Astrocyte of the spinal cord (primary cell): ENCODE measurements at regions not wholly inside any gene's neighbourhood (a gene's known extent, or its start where the extent isn't known, plus 50 kb on each side); places are given as distances from the start of the nearest gene placed in this dataset.

Source experiments
- DNase-seq: peaks from one replicate; pipeline ENCODE4 v3.0.0; 2011; ENCODE audit warnings: low read depth, low spot score
- H3K4me3 ChIP-seq: 2 replicates; pipeline ENCODE4 v1.5.1; 2011; ENCODE audit warnings: low read depth, mild to moderate bottlenecking, low read length, moderate library complexity
- CTCF ChIP-seq: IDR thresholded peaks from 2 replicates; pipeline ENCODE4 v1.5.1; 2012; ENCODE audit warnings: low read depth, mild to moderate bottlenecking, low read length, inconsistent platforms
- in situ Hi-C: cut with HindIII; loops from 2 replicates; pipeline ENCODE4 v1.10.0; 2017; ENCODE audit warnings: low sequenced_read_pairs

DNA sequence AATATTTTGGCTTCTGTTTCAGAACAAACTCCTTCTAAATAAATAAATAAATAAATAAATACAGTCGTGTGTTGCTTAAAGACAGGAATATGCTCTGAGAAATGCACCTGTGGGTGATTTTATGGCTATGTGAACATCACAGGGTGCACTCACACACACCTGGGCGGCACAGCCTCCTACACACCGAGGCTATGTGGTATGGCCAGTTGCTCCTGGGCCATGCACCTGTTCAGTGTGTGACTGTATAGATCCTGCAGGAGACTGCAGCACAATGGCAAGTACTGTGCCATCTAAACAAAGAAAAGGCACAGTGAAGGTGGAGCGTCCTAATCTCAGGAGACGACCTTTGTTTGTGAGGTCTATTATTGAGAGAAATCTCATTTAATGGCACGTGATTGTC lies 1281.1 kb downstream of the TBC1D22A start:
- in situ Hi-C loops: no loop called here
- DNase-seq: no peak
- no peak for TF ChIP-seq CTCF
- H3K4me3 ChIP-seq: no peak overlapping the region

GRCh38 chr22:48042621-48043395 lies 1280.4 kb downstream of the TBC1D22A start:
- in situ Hi-C loops: no loop called here
- TF ChIP-seq CTCF: no peak
- DNase-seq: no peak
- no peak overlapping the region for H3K4me3 ChIP-seq

DNA sequence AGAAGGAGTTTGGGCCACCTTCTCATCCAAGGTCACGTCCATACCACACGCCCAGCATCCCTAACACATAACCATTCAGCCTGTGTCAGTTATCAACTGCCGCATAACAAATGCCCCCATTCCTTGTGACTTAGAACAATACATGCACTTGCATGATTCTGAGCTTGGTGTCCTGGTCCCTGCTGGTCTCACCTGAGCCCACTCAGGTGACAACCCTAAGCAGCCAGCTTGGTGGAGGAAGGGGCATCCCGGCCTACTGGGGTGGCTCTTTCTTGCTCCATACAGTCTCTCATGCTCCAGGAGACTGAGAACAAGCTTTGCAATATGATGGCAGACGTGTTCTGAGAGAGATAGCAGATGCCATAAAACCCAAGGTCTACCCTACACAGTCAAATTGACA lies 1276.9 kb downstream of the TBC1D22A start:
- no peak for TF ChIP-seq CTCF
- no peak overlapping the region for H3K4me3 ChIP-seq
- in situ Hi-C loops: no loop called here
- no peak for DNase-seq

DNA sequence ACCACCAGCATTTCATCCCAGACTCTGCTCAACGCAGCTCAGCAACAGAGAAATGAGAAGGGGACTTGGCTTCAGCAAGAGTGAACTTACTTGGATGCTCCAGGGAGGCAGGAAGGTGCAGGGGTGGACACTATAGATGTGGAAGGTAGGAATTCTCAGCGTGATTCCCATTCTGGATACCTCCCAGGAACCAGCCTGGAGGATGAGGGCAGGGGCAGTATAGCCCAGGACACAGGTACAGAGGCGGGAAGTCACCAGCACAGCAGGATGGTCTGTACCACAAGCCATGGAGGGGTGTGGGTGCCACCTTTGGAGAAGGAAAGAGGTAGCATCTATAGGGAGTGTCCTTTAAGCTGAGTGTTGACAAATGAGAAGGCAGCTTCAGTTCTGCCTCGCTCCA lies 1275.2 kb downstream of the TBC1D22A start:
- in situ Hi-C loops: no loop called here

GRCh38 chr22:48035897-48036296 lies 1273.4 kb downstream of the TBC1D22A start:
- H3K4me3 ChIP-seq: no peak overlapping the region
- TF ChIP-seq CTCF: no peak
- in situ Hi-C loops: no loop called here
- DNase-seq: no peak

More for the DNA sequence above, 1275.2 kb downstream of the TBC1D22A start:
- H3K4me3 ChIP-seq: no peak overlapping the region
- no peak for DNase-seq
- TF ChIP-seq CTCF: no peak

GRCh38 chr22:48031589-48031988 lies 1269.1 kb downstream of the TBC1D22A start:
- no peak for TF ChIP-seq CTCF
- in situ Hi-C loops: no loop called here
- no peak for DNase-seq
- no peak overlapping the region for H3K4me3 ChIP-seq
